HG02885 (cell line): ENCODE measurements at regions not wholly inside any gene's neighbourhood (a gene's known extent, or its start where the extent isn't known, plus 50 kb on each side); places are given as distances from the start of the nearest gene placed in this dataset.
"Not testable (repeated sequence)": the region's sequence is repeated elsewhere in the genome, so short reads cannot be mapped to it uniquely, and the experiment has no call there.

Experiments
- ATAC-seq: cut with Tn5 transposase; IDR thresholded peaks from one replicate; pipeline ENCODE4 v1.9.1; 2021; ENCODE audit warnings: mild to moderate bottlenecking; ENCODE audit not compliant: unreplicated experiment, poor library complexity

GRCh38 chr6:43925636-43926139 lies 155.7 kb downstream of the VEGFA start:
- not testable (repeated sequence) for ATAC-seq

- no peak for ATAC-seq
Measured at GRCh38 chr6:43924222-43924702, 154.3 kb downstream of the VEGFA start.

GRCh38 chr6:43923376-43924221 lies 153.6 kb downstream of the VEGFA start:
- no peak for ATAC-seq

- no peak for ATAC-seq
Measured at GRCh38 chr6:43922426-43923375, 152.7 kb downstream of the VEGFA start.

DNA sequence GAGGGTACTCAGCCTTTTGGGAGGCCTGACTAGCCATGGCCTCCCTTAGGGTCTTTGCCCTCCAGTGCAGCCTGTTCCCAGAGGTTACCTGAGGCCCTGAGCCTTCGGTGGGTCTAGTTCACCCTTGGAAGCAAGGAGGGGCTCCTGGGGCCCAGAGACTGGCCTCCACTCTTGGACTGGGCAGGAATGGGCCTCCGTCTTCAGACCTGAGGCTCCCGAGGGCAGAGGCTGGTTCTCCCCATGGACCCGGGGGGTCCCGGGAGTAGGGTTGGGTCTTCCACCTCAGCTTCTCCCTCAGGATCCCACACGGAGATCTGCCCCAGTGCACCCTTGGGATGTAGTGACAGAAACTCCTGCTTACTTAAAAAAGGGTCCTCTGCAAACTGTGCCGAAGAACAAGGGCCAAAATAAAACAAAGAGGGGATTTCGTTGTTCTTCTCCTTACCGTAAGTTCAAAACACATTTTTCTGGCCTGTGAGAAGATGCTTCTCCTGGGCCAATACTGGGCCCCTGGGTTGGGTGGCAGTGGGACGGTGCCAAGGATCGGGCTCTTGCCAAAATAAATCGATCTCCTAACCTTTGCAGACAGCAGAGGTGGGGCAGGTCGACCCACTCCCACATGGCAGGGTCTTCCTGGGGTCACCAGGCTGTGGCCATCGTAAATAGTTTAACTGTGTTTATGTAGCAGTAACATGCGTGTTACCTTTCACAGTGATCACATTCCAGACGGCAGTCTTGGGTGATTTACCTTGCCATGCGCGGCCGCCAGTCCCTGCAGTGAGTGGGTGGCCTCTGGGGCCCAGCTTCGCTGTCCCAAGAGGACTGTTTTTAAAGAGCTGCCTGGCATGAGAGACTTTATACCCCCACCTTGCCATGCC lies 151.8 kb downstream of the VEGFA start:
- no peak for ATAC-seq

DNA sequence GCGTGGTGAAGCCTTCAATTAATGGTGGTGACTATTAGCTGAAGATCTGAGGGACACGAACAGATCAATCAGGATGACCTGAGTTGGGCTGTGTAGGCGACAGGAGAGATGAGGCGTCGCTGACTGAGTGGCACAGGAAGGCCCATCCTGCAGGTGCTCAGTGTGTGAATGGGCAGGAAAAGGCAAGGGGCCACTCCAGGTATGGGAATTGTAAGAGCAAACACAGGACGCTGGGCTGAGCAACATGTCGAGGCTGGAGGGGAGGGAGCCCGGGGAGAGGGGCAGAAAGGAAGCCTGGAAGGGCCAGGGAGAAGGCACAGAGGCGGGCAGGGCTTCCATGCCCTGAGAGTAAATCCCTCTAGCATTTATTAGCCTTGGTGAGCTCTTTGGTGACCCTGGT lies 151.0 kb downstream of the VEGFA start:
- no peak for ATAC-seq

DNA sequence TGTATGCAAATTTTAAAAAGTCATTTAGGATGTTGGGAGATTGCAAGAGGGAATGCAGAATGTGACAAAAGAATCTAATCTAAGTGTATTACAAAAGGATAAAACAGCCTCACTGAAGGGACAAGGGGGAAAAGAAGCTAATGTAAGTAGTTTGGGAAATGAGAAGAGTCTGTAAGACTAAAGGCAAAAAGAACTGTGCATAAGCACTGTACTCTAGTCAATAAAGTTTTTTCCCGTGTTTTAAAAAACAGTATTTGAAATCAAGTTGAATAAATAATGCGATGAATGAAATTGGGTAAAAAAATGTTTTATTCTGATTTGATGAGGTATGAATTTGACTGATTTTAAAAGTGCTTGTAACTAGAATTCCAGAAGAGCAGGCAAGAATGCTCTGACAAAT lies 149.8 kb downstream of the VEGFA start:
- no peak for ATAC-seq

DNA sequence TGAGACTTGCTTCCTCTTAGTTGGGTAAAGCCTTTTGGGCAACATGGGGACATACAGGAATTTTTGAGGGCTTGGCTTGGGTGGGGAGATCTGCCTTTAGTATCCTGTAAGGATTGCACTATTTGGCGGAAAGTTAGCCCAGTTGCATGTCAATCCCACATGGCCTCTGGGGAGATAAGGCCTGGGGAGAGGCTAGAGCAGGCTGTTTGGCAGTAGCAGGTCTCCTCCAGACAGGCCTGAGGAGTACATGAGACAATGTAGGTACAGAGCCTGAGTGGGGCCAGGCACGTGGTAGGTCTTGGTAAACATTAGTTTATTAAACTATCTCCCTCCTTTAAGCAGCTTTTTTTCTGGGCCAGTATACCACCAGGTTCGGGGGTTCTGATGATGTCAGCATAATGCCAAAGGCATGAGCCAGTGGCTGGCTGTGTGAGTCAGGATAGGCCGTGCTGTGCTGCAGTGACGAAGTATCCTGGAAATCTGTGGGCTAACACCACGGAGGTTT lies 147.9 kb downstream of the VEGFA start:
- ATAC-seq, result no peak

GRCh38 chr6:43916924-43917877 lies 147.2 kb downstream of the VEGFA start:
- no peak for ATAC-seq

DNA sequence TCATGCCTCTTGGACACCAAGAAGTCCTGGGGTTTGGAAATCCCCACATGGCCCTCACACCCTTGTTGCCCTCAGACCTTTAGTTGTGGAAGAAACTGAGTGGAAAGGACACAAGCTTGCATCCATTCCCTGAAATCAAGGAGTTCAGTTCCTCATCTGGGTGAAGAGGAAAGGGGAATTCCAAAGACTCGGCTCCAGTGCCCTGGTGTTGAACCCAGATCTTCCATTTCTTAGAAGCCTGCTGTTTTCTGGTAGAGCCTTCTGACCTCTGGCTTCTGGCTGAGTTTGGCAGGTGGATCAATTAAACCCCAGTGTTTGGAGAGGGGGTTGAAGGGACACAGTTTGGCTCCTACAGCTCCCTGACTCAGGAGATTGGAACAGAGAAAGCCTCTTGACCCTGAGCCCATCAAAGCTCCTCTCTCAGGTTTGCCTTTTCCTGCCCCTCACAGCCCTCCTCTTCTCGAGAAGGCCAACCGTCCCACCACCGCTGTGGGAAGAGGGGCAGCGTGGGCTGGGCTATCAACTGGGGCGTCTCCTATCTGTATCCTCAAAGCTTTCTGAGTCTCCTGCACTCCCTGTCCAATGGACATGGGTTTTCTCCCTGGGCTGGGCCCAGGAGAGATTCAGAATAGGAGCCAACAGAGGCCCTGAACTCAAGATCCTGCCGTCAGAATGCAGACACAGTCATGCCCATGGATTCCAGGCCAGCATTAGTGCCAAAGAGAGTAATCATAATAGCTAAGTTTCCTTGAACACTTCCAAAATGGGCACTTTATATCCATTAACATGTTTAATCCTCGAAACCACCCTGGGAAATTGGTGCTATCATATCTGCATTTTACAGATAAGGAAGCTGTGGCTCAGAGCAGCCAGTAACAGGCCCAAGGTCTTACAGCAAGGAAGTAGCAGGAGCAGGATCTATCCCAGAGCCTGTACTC lies 146.2 kb downstream of the VEGFA start:
- no peak for ATAC-seq

GRCh38 chr6:43915208-43915869 lies 145.3 kb downstream of the VEGFA start:
- no peak for ATAC-seq

- ATAC-seq, result no peak
Measured at GRCh38 chr6:43914272-43915147, 144.5 kb downstream of the VEGFA start.

- ATAC-seq, result no peak
Measured at GRCh38 chr6:43913375-43914271, 143.6 kb downstream of the VEGFA start.

GRCh38 chr6:43912598-43913371 lies 142.8 kb downstream of the VEGFA start:
- no peak for ATAC-seq
